ENCODE measurements at regions not wholly inside any gene's neighbourhood (a gene's known extent, or its start where the extent isn't known, plus 50 kb on each side); places are given as distances from the start of the nearest gene placed in this dataset.

GRCh38 chr3:43969944-43970343 lies 271.7 kb upstream of the TOPAZ1 start:
- Mint-ChIP-seq H3K9me3 (peaks cover 0 to 2% of the 10 kb centered on the region in 2 experiments; a peak in 2 of 5 replicates), H3K27ac (peak overlapping the region in 1 of 3 experiments; percentile 78; a peak in 2 of 7 replicates), H3K4me3 (no peak overlapping the region), H3K36me3 (ENCODE audit: insufficient read depth in 1 of 3, low read depth in 3 of 3) (peaks cover 0 to 4% (median 0%) of the 10 kb centered on the region in 3 experiments; a peak in 1 of 7 replicates), H3K4me1 (peaks cover 57 to 58% of the 10 kb centered on the region in 2 experiments), H3K27me3 (ENCODE audit: low read depth) (peaks cover 3% of the 10 kb centered on the region; the same call in 1 of the 2 replicates)
- Histone ChIP-seq H2BK5ac (ENCODE audit: insufficient read length, low read length) (no peak overlapping the region), H2BK15ac (ENCODE audit: low read depth, low read length) (no peak overlapping the region), H3K9ac (ENCODE audit: extremely low read depth, insufficient read length, low read length) (no peak overlapping the region), H4K91ac (ENCODE audit: insufficient read length, low read depth, low read length) (no peak overlapping the region), H3K14ac (ENCODE audit: insufficient read depth, low read length) (no peak overlapping the region), H3K4ac (ENCODE audit: low read depth, low read length) (no peak overlapping the region), H4K5ac (ENCODE audit: insufficient read length, low read depth, low read length) (no peak overlapping the region), H3K4me1 (ENCODE audit: insufficient read depth, low read length) (peaks cover 18% of the 10 kb centered on the region), H3K27me3 (ENCODE audit: insufficient read depth, low read length) (no peaks in the 10 kb centered on the region), H4K20me1 (ENCODE audit: control insufficient read depth, insufficient read depth, insufficient read length) (no peaks in the 10 kb centered on the region), H3K79me1 (ENCODE audit: insufficient read depth, low read depth, low read length, poor library complexity, severe bottlenecking) (no peaks in the 10 kb centered on the region), H3K9me3 (ENCODE audit: control insufficient read depth, low read depth, low read length) (no peaks in the 10 kb centered on the region), H3K23ac (ENCODE audit: insufficient read length, low read depth, low read length) (no peak overlapping the region), H2AK5ac (ENCODE audit: insufficient read length, low read length) (no peak overlapping the region), H3K56ac (ENCODE audit: insufficient read length, low read depth, low read length) (no peak overlapping the region), H2BK20ac (ENCODE audit: low read depth, low read length, poor library complexity, severe bottlenecking) (no peak overlapping the region), H3K18ac (ENCODE audit: insufficient read length, low read depth, low read length) (no peak overlapping the region), H3K79me2 (ENCODE audit: insufficient read depth, low read length) (no peaks in the 10 kb centered on the region), H3K23me2 (ENCODE audit: insufficient read length, low read depth, low read length, poor library complexity, severe bottlenecking) (no peaks in the 10 kb centered on the region), H2BK120ac (ENCODE audit: low read depth, low read length, poor library complexity, severe bottlenecking) (no peak overlapping the region), H4K8ac (replicated peaks; ENCODE audit: insufficient read length, low read depth, low read length) (no peak overlapping the region), H2BK12ac (ENCODE audit: insufficient read length, low read depth, low read length) (no peak overlapping the region), H3T11ph (ENCODE audit: low read length) (no peak overlapping the region), H3K4me2 (ENCODE audit: insufficient read depth, insufficient read length, low read length) (no peak overlapping the region), H3K27ac (ENCODE audit: insufficient read length, low read depth, low read length) (no peak overlapping the region), H2AFZ (ENCODE audit: low read length) (peak overlapping the region; percentile 78)
- WGBS (ENCODE audit: extremely low coverage, insufficient read length, low lambda C conversion rate), result no CpG with 5 or more reads among the region's 4 CpGs
- DNase-seq, result no peak
- no peak for TF ChIP-seq CTCF (conservative IDR thresholded peaks at IDR 0.05)

All from H9 (cell line).